ENCODE measurements at regions not wholly inside any gene's neighbourhood (a gene's known extent, or its start where the extent isn't known, plus 50 kb on each side); places are given as distances from the start of the nearest gene placed in this dataset.

- DNase-seq (ENCODE audit: low spot score), result no peak
Measured at GRCh38 chr4:176631611-176632010, 161.1 kb downstream of the VEGFC start.

Data from kidney capillary endothelial cell (primary cell).